Ishikawa (cell line): ENCODE measurements at regions not wholly inside any gene's neighbourhood (a gene's known extent, or its start where the extent isn't known, plus 50 kb on each side); places are given as distances from the start of the nearest gene placed in this dataset.

Experiments used
- EP300 ChIP-seq: IDR thresholded peaks from 2 replicates; pipeline ENCODE4 v1.6.1; 2012; ENCODE audit warnings: borderline replicate concordance
- FOXM1 ChIP-seq: IDR thresholded peaks from 2 replicates; pipeline ENCODE4 v1.6.1; 2012; ENCODE audit warnings: low read depth, borderline replicate concordance
- MAX ChIP-seq: IDR thresholded peaks from 2 replicates; pipeline ENCODE4 v1.6.1; 2012
- TAF1 ChIP-seq: IDR thresholded peaks from 2 replicates; pipeline ENCODE4 v1.6.1; 2012; ENCODE audit warnings: low read depth, mild to moderate bottlenecking
- TCF12 ChIP-seq: IDR thresholded peaks from 2 replicates; pipeline ENCODE4 v1.6.1; 2012; ENCODE audit warnings: low read depth

- TF ChIP-seq FOXM1, result no peak
- TF ChIP-seq TCF12, result no peak
- no peak for TF ChIP-seq TAF1
- TF ChIP-seq MAX, result no peak
- TF ChIP-seq EP300, result no peak
Observed at GRCh38 chr13:34144142-34144541, 326.2 kb downstream of the RFC3 start.
